HEK293T (cell line): ENCODE measurements at regions not wholly inside any gene's neighbourhood (a gene's known extent, or its start where the extent isn't known, plus 50 kb on each side); places are given as distances from the start of the nearest gene placed in this dataset.

Experiments used
- NFRKB ChIP-seq: fragments of 450-650 bp; IDR thresholded peaks from 2 replicates; pipeline ENCODE4 v1.6.1; 2016; ENCODE audit warnings: mild to moderate bottlenecking, moderate library complexity
- SP1 ChIP-seq: fragments of 450-650 bp; IDR thresholded peaks from 2 replicates; pipeline ENCODE4 v1.6.1; 2017
- SUZ12 ChIP-seq: fragments of 450-650 bp; IDR thresholded peaks from 2 replicates; pipeline ENCODE4 v1.6.1; 2016; ENCODE audit warnings: mild to moderate bottlenecking

DNA sequence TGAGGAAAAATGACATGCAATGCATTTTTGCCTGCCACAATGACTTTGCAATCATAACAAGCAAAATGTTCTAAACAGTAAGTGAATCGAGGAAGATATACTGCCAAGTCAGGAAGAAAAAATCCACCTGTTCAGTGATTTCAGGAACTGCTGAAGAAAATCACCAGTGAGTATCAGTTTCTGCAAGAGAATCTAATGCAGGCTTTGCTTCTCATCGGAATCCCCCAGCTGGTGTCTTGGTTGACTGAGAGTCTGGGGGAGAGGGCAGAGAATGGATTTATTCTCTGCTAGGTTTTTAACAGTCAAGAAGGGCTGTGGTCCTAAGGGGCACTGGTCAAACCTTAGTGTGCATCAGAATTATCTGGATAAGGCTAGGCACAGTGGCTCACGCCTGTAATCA lies 363.4 kb downstream of the CDH26 start:
- TF ChIP-seq SUZ12 (no peak), NFRKB (no peak), SP1 (no peak)
